Transverse colon (tissue), 4 donors: ENCODE measurements at regions not wholly inside any gene's neighbourhood (a gene's known extent, or its start where the extent isn't known, plus 50 kb on each side); places are given as distances from the start of the nearest gene placed in this dataset.

Experiments used
- DNase-seq: peaks from one replicate; pipeline ENCODE4 v3.0.0-alpha.2; 2019
- H3K27ac ChIP-seq, 4 donors: fragments of 200-600 bp; sonication (generic); 2 replicates each; pipeline ENCODE4 v1.5.1; 2016 to 2018; ENCODE audit warnings: inconsistent platforms in 4 of 4
- H3K27me3 ChIP-seq: fragments of 200-600 bp; sonication (generic); 2 replicates; pipeline ENCODE4 v1.5.1; 2017; ENCODE audit warnings: inconsistent platforms
- H3K36me3 ChIP-seq, 4 donors: fragments of 200-600 bp; sonication (generic); 2 replicates each; pipeline ENCODE4 v1.5.1; 2017 to 2019; ENCODE audit warnings: inconsistent platforms in 4 of 4
- H3K4me1 ChIP-seq, 4 donors: fragments of 200-600 bp; sonication (generic); 2 replicates each; pipeline ENCODE4 v1.5.1; 2017 to 2020; ENCODE audit warnings: inconsistent platforms in 4 of 4
- H3K4me3 ChIP-seq, 4 donors: fragments of 200-600 bp; sonication (generic); 1 replicate in 1 of 4; 2 replicates in 3 of 4; pipeline versions ENCODE4 v1.5.1 to v1.6.1; 2017 to 2019; ENCODE audit warnings: inconsistent platforms in 4 of 4
- H3K9me3 ChIP-seq, 2 donors: fragments of 200-600 bp; sonication (generic); 2 replicates each; pipeline ENCODE4 v1.5.1; 2017 to 2019; ENCODE audit warnings: inconsistent platforms in 2 of 2
- CTCF ChIP-seq, 5 experiments: fragments of 200-600 bp in 3 of 5; fragments of 450-650 bp in 2 of 5; sonication (generic) in 3 of 5; IDR thresholded peaks; 1 replicate in 2 of 5; 2 replicates in 3 of 5; pipeline ENCODE4 v1.5.1; 2016 to 2017; ENCODE audit warnings: antibody characterized with exemption in 5 of 5, inconsistent platforms in 3 of 5, mild to moderate bottlenecking in 2 of 5, moderate library complexity in 1 of 5
- EP300 ChIP-seq: sonication (generic); formaldehyde crosslinking; IDR thresholded peaks from one replicate; pipeline ENCODE4 v1.6.1; 2017; ENCODE audit warnings: antibody characterized with exemption, low read depth
- POLR2A ChIP-seq: fragments of 450-650 bp; IDR thresholded peaks from one replicate; pipeline ENCODE4 v1.6.1; 2016; ENCODE audit warnings: antibody characterized with exemption, mild to moderate bottlenecking, moderate library complexity
- POLR2AphosphoS5 ChIP-seq, 3 donors: sonication (generic); formaldehyde crosslinking; IDR thresholded peaks; one replicate each; pipeline ENCODE4 v1.6.1; 2016; ENCODE audit warnings: antibody characterized with exemption in 3 of 3
- WGBS, 2 donors: methylation state at CpG; one replicate each; pipeline ENCODE4 v1.1.5; 2018; ENCODE audit warnings: low coverage in 1 of 2; 5-methylcytosine and 5-hydroxymethylcytosine counted together
- in situ Hi-C, 4 donors: fragments of 200-750 bp; cut with MboI; loops; one replicate each; pipeline versions ENCODE4 v1.15.0 to v1.15.1; 2017; ENCODE audit warnings: low sequenced_read_pairs in 3 of 4, low pct_ligation_motif_present in 1 of 4, low pct_unique_long_range_greater_than_20kb in 1 of 4
- intact Hi-C: fragments of 100-400 bp; cut with DNase I; formaldehyde crosslinking; loops from one replicate; pipeline ENCODE4 v1.15.1; 2023; ENCODE audit warnings: low total_unique reads

DNA sequence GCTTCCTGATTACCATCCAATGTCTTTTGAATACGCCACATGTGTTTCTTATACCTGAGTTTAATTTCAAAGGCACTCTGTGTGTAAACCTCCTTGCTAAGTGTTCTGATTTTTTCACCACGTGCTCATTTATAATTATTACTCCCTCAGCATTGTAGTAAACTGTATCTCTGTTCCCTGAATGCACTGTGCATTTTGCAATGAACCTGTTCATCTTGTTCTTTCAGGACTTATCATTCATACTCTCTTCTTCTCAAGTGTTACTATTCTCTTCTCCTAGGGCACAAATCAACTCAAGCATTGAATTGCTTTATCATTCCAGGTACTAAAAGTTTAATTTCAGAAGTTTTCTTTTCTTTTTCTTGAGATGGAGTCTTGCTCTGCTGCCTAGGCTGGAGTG, 383.4 kb upstream of the TRIB2 start:
- Histone ChIP-seq H3K36me3 (no peaks in the 10 kb centered on the region), H3K9me3 (no peaks in the 10 kb centered on the region), H3K4me1 (no peaks in the 10 kb centered on the region), H3K4me3 (no peak overlapping the region), H3K27ac (no peak overlapping the region), H3K27me3 (no peaks in the 10 kb centered on the region)
- WGBS, 2 donors: 60 to 62% methylated on average over 2 of the region's 2 CpGs
- TF ChIP-seq POLR2AphosphoS5 (IDR thresholded peaks at IDR 0.05) (no peak), EP300 (no peak), CTCF (IDR thresholded peaks at IDR 0.05) (no peak), POLR2A (no peak)
- no peak for DNase-seq
- intact Hi-C loops (no loop called here), in situ Hi-C loops (no loop called here)

DNA sequence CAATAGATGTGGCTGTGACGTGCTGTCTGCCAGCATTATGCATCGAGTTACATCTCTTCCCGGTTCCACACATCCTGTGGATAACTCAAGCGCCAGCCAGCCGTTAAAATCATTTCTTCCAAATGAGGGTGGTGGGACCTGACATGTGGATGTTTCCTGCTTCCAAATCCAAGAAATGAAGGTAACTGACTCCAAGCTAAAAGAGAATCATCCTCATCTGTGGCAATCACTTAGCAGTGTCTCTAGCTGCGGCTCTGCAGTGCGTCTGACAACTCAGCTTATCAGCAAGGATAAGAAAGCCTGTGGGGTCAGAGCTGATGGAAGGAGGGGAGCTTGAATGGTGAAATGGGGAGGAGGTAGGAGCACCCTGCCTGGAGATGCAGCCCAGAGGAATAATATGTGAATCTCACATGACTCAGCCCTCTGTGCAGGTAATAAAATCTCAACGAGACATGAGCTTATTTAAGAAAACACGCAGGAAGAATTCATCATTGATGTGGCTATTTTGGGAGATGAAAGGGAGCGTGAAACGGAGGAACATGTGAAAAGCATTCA, 382.2 kb upstream of the TRIB2 start:
- intact Hi-C loops: no loop called here

GRCh38 chr2:12335131-12335530, 381.6 kb upstream of the TRIB2 start:
- DNase-seq: no peak
- no peaks in the 10 kb centered on the region for H3K4me1 ChIP-seq
- H3K27me3 ChIP-seq: no peaks in the 10 kb centered on the region
- intact Hi-C loops (no loop called here), in situ Hi-C loops (no loop called here)
- H3K27ac ChIP-seq: peak overlapping the region in 1 of 4 donors; percentile 1
- no peaks in the 10 kb centered on the region for H3K9me3 ChIP-seq
- no peaks in the 10 kb centered on the region for H3K36me3 ChIP-seq
- WGBS, 2 donors: 65 to 83% methylated on average over 3 to 6 of the region's 6 CpGs
- no peak for TF ChIP-seq EP300
- TF ChIP-seq POLR2A: no peak
- TF ChIP-seq CTCF (IDR thresholded peaks at IDR 0.05): no peak
- no peak for TF ChIP-seq POLR2AphosphoS5 (IDR thresholded peaks at IDR 0.05)
- H3K4me3 ChIP-seq: no peak overlapping the region

More for the DNA sequence above, 382.2 kb upstream of the TRIB2 start:
- Histone ChIP-seq H3K9me3 (no peaks in the 10 kb centered on the region), H3K4me1 (no peaks in the 10 kb centered on the region), H3K27me3 (no peaks in the 10 kb centered on the region), H3K4me3 (no peak overlapping the region), H3K27ac (peak overlapping the region in 1 of 4 donors; percentile 1), H3K36me3 (no peaks in the 10 kb centered on the region)
- no peak for DNase-seq
- TF ChIP-seq POLR2A (no peak), EP300 (no peak), POLR2AphosphoS5 (IDR thresholded peaks at IDR 0.05) (no peak), CTCF (IDR thresholded peaks at IDR 0.05) (no peak)
- in situ Hi-C loops: no loop called here
- WGBS, 2 donors: 73 to 76% methylated on average over 11 of the region's 11 CpGs

GRCh38 chr2:12335995-12336394, 380.7 kb upstream of the TRIB2 start:
- DNase-seq: no peak
- intact Hi-C loops: no loop called here
- 67 to 93% methylated on average over 2 of the region's 2 CpGs for WGBS, 2 donors
- H3K4me1 ChIP-seq: peaks cover 0 to 5% (median 0%) of the 10 kb centered on the region in 4 donors
- no peak overlapping the region for H3K27ac ChIP-seq
- no peak for TF ChIP-seq POLR2AphosphoS5 (IDR thresholded peaks at IDR 0.05)
- no peak for TF ChIP-seq POLR2A
- TF ChIP-seq EP300: no peak
- TF ChIP-seq CTCF (IDR thresholded peaks at IDR 0.05): no peak
- in situ Hi-C loops: no loop called here
- no peaks in the 10 kb centered on the region for H3K27me3 ChIP-seq
- H3K4me3 ChIP-seq: no peak overlapping the region
- H3K9me3 ChIP-seq: no peaks in the 10 kb centered on the region
- no peaks in the 10 kb centered on the region for H3K36me3 ChIP-seq
